ENCODE measurements at regions not wholly inside any gene's neighbourhood (a gene's known extent, or its start where the extent isn't known, plus 50 kb on each side); places are given as distances from the start of the nearest gene placed in this dataset.

DNA sequence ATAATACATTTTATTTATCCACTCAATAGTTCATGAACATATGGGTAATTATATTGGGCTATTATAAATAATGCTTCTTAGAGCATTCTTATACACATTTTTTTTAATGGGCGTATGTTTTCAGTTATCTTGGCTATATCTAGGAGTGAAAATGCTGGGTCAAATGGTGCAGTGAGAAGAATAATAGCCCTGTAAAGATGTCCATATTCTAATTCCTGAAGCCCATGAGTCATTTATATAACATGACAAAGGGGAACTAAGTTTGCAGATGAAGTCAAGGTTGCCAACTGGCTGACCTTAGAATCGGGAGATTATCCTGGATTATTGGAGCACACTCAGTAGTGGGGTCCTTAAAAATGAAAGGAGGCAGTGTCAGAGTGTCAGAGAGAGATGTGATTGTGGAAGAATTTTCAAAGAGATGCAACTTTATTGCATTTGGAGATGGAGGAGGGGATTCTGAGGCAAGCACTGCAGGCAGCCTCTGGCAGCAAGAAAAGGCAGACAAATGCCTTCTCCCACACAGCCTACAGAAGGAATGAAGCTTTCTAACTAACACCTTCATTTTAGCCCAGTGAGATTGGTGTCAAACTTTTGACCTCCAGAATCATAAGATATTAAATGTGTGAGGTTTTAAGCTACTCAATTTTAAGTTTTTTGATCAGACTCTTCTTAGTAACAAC, 106.1 kb upstream of the HS3ST1 start:
- H3K9me1 ChIP-seq (ENCODE audit: control insufficient read depth, extremely low read depth, insufficient read depth, low read length), result no peaks in the 10 kb centered on the region
- TF ChIP-seq EZH2 (IDR thresholded peaks at IDR 0.05; ENCODE audit: low read length), result no peak
- TF ChIP-seq, protein P1, sequence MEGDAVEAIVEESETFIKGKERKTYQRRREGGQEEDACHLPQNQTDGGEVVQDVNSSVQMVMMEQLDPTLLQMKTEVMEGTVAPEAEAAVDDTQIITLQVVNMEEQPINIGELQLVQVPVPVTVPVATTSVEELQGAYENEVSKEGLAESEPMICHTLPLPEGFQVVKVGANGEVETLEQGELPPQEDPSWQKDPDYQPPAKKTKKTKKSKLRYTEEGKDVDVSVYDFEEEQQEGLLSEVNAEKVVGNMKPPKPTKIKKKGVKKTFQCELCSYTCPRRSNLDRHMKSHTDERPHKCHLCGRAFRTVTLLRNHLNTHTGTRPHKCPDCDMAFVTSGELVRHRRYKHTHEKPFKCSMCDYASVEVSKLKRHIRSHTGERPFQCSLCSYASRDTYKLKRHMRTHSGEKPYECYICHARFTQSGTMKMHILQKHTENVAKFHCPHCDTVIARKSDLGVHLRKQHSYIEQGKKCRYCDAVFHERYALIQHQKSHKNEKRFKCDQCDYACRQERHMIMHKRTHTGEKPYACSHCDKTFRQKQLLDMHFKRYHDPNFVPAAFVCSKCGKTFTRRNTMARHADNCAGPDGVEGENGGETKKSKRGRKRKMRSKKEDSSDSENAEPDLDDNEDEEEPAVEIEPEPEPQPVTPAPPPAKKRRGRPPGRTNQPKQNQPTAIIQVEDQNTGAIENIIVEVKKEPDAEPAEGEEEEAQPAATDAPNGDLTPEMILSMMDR (optimal IDR thresholded peaks at IDR 0.05 in 1 of 3, IDR thresholded peaks at IDR 0.05 in 1 of 3, conservative IDR thresholded peaks at IDR 0.05 in 1 of 3; ENCODE audit: extremely low read depth in 1 of 3, insufficient read depth in 2 of 3, low read length in 3 of 3), result no peak
- H3K9me3 ChIP-seq (ENCODE audit: control insufficient read depth, low read depth, low read length), result peaks cover 3% of the 10 kb centered on the region
- H2AFZ ChIP-seq (ENCODE audit: control insufficient read depth, low read length), result no peak overlapping the region
- no peaks in the 10 kb centered on the region for H3K79me2 ChIP-seq (ENCODE audit: control insufficient read depth, insufficient read depth, low read length)
- H3K27me3 ChIP-seq (ENCODE audit: control insufficient read depth, extremely low read depth, insufficient read depth, low read length), result no peaks in the 10 kb centered on the region
- H3K4me3 ChIP-seq (ENCODE audit: control insufficient read depth in 2 of 3, extremely low read depth in 1 of 3, insufficient read depth in 2 of 3, low read depth in 1 of 3, low read length in 3 of 3), result no peak overlapping the region
- no peaks in the 10 kb centered on the region for H4K20me1 ChIP-seq (ENCODE audit: control insufficient read depth, extremely low read depth, insufficient read depth, low read length)
- dilution Hi-C loops (cut with MboI; ENCODE audit: extremely low pct_ligation_motif_present, low sequenced_read_pairs), result no loop called here
- H3K4me2 ChIP-seq (ENCODE audit: control insufficient read depth, extremely low read depth, insufficient read depth, low read depth, low read length), result no peak overlapping the region
- no peaks in the 10 kb centered on the region for H3K4me1 ChIP-seq (ENCODE audit: control insufficient read depth, extremely low read depth, insufficient read depth, low read length)
- H3K9ac ChIP-seq (ENCODE audit: control insufficient read depth, extremely low read depth, insufficient read depth, low read length), result no peak overlapping the region
- no peak for FAIRE-seq
- no peak for DNase-seq (ENCODE audit: low read depth, low spot score)
- no peaks in the 10 kb centered on the region for H3K36me3 ChIP-seq (ENCODE audit: control insufficient read depth in 2 of 2, extremely low read depth in 1 of 2, insufficient read depth in 2 of 2, low read length in 2 of 2)
- H3K27ac ChIP-seq (ENCODE audit: control insufficient read depth, insufficient read depth, low read length), result no peak overlapping the region

DNA sequence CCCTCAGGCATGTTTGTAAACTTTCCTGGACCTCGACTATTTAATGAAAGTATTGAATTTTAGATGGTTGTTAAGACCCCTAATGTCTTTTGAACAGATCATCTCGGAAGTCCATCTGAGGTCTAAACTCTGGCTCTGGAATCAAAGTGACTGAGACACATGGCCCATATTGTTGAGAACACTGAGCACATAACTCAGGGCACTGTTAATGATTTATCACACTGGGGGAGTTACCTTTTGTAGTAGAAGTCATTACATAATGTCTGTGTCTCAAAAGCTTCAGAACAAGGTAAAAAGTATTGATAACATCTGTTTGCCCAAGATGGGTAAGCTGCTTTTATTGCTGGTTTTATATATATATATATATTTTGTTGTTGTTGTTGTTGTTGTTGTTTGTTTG, 103.4 kb upstream of the HS3ST1 start:
- Histone ChIP-seq H3K27ac (ENCODE audit: control insufficient read depth, insufficient read depth, low read length) (no peak overlapping the region), H3K9ac (ENCODE audit: control insufficient read depth, extremely low read depth, insufficient read depth, low read length) (no peak overlapping the region), H3K79me2 (ENCODE audit: control insufficient read depth, insufficient read depth, low read length) (no peaks in the 10 kb centered on the region), H3K4me2 (ENCODE audit: control insufficient read depth, extremely low read depth, insufficient read depth, low read depth, low read length) (no peak overlapping the region), H4K20me1 (ENCODE audit: control insufficient read depth, extremely low read depth, insufficient read depth, low read length) (no peaks in the 10 kb centered on the region), H2AFZ (ENCODE audit: control insufficient read depth, low read length) (no peak overlapping the region), H3K9me3 (ENCODE audit: control insufficient read depth, low read depth, low read length) (peaks cover 3% of the 10 kb centered on the region), H3K4me3 (ENCODE audit: control insufficient read depth in 2 of 3, extremely low read depth in 1 of 3, insufficient read depth in 2 of 3, low read depth in 1 of 3, low read length in 3 of 3) (no peak overlapping the region), H3K36me3 (ENCODE audit: control insufficient read depth in 2 of 2, extremely low read depth in 1 of 2, insufficient read depth in 2 of 2, low read length in 2 of 2) (no peaks in the 10 kb centered on the region), H3K4me1 (ENCODE audit: control insufficient read depth, extremely low read depth, insufficient read depth, low read length) (no peaks in the 10 kb centered on the region), H3K27me3 (ENCODE audit: control insufficient read depth, extremely low read depth, insufficient read depth, low read length) (no peaks in the 10 kb centered on the region), H3K9me1 (ENCODE audit: control insufficient read depth, extremely low read depth, insufficient read depth, low read length) (no peaks in the 10 kb centered on the region)
- FAIRE-seq, result peak; percentile 17
- no peak for DNase-seq (ENCODE audit: low read depth, low spot score)
- TF ChIP-seq EZH2 (IDR thresholded peaks at IDR 0.05; ENCODE audit: low read length), result no peak
- dilution Hi-C loops (cut with MboI; ENCODE audit: extremely low pct_ligation_motif_present, low sequenced_read_pairs), result no loop called here

Measured in keratinocyte (primary cell).